Lower leg skin (tissue), 3 donors: ENCODE measurements at regions not wholly inside any gene's neighbourhood (a gene's known extent, or its start where the extent isn't known, plus 50 kb on each side); places are given as distances from the start of the nearest gene placed in this dataset.

Experiments
- POLR2A ChIP-seq, 2 donors: fragments of 450-650 bp; IDR thresholded peaks; one replicate each; pipeline ENCODE4 v1.6.1; 2016 to 2017; ENCODE audit warnings: antibody characterized with exemption in 2 of 2, mild to moderate bottlenecking in 1 of 2, moderate library complexity in 1 of 2
- TF ChIP-seq, protein P1 (sequence below), 3 donors: fragments of 450-650 bp; IDR thresholded peaks; one replicate each; pipeline ENCODE4 v1.5.1; 2016; ENCODE audit warnings: antibody characterized with exemption in 3 of 3, mild to moderate bottlenecking in 3 of 3, moderate library complexity in 2 of 3

DNA sequence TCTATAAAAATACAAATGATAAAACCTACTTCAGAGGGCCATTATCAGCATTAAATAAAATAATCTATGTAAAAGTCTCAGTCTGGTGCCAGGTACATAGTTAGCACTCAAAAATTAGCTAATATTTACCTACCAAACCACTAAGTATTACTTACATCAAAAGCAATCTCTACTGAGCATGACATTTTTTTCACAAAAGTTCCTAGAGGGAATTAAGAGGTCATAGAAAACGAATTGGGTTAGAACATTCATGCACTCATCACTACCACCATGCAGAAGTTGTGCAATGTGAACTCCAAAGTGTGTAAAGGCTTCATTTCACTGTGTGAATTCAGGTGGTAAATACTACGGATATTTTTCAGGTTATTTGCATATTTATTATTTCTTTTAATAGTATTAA, 209.5 kb upstream of the FGF13 start:
- TF ChIP-seq POLR2A (IDR thresholded peaks at IDR 0.05): no peak
- TF ChIP-seq, protein P1, sequence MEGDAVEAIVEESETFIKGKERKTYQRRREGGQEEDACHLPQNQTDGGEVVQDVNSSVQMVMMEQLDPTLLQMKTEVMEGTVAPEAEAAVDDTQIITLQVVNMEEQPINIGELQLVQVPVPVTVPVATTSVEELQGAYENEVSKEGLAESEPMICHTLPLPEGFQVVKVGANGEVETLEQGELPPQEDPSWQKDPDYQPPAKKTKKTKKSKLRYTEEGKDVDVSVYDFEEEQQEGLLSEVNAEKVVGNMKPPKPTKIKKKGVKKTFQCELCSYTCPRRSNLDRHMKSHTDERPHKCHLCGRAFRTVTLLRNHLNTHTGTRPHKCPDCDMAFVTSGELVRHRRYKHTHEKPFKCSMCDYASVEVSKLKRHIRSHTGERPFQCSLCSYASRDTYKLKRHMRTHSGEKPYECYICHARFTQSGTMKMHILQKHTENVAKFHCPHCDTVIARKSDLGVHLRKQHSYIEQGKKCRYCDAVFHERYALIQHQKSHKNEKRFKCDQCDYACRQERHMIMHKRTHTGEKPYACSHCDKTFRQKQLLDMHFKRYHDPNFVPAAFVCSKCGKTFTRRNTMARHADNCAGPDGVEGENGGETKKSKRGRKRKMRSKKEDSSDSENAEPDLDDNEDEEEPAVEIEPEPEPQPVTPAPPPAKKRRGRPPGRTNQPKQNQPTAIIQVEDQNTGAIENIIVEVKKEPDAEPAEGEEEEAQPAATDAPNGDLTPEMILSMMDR (IDR thresholded peaks at IDR 0.05): no peak
